Neural cell (in vitro differentiated cells): ENCODE measurements at regions not wholly inside any gene's neighbourhood (a gene's known extent, or its start where the extent isn't known, plus 50 kb on each side); places are given as distances from the start of the nearest gene placed in this dataset.

Experiments
- H2AFZ ChIP-seq: fragments of 200-600, 300-800 bp; sonication (generic), shearing (Covaris generic); 2 replicates; pipeline ENCODE4 v1.6.0; 2014; ENCODE audit warnings: low read depth, mild to moderate bottlenecking, antibody characterized with exemption, low read length, moderate library complexity
- H3F3A ChIP-seq: fragments of 200-600 bp; shearing (Covaris generic); 2 replicates; pipeline ENCODE4 v1.6.1; 2016; ENCODE audit warnings: mild to moderate bottlenecking, moderate library complexity, mixed read lengths, antibody characterized with exemption, low read length; ENCODE audit not compliant: insufficient read depth, poor library complexity, severe bottlenecking
- H3K27ac ChIP-seq: fragments of 200-600, 300-800 bp; sonication (generic), shearing (Covaris generic); 2 replicates; pipeline ENCODE4 v1.5.1; 2014; ENCODE audit warnings: mild to moderate bottlenecking, low read length, moderate library complexity
- H3K27me3 ChIP-seq: fragments of 300-800, 200-600 bp; sonication (generic), shearing (Covaris generic); 2 replicates; pipeline ENCODE4 v1.6.0; 2014; ENCODE audit warnings: mild to moderate bottlenecking, low read depth, low read length, moderate library complexity; ENCODE audit not compliant: insufficient read depth
- H3K36me3 ChIP-seq: fragments of 300-800, 200-600 bp; sonication (generic), shearing (Covaris generic); 2 replicates; pipeline ENCODE4 v1.5.1; 2014; ENCODE audit warnings: mild to moderate bottlenecking, antibody characterized with exemption, low read length, moderate library complexity; ENCODE audit not compliant: insufficient read depth
- H3K4me2 ChIP-seq: fragments of 300-800, 200-600 bp; sonication (generic), shearing (Covaris generic); 2 replicates; pipeline ENCODE4 v1.6.0; 2014; ENCODE audit warnings: mild to moderate bottlenecking, low read length
- H3K4me3 ChIP-seq: fragments of 300-800, 200-600 bp; sonication (generic), shearing (Covaris generic); 2 replicates; pipeline ENCODE4 v1.5.1; 2014; ENCODE audit warnings: mild to moderate bottlenecking, low read length, moderate library complexity
- H3K79me2 ChIP-seq: fragments of 200-600 bp; shearing (Covaris generic); replicated peaks from 2 replicates; pipeline ENCODE4 v1.6.0; 2014; ENCODE audit warnings: mild to moderate bottlenecking, low read length, moderate library complexity; ENCODE audit not compliant: insufficient read depth
- H3K9ac ChIP-seq: fragments of 300-800, 200-600 bp; sonication (generic), shearing (Covaris generic); 2 replicates; pipeline ENCODE4 v1.6.1; 2016; ENCODE audit warnings: mild to moderate bottlenecking, low read length, mixed read lengths
- H3K9me2 ChIP-seq: fragments of 200-600 bp; shearing (Covaris generic); 2 replicates; pipeline ENCODE4 v1.6.1; 2016; ENCODE audit warnings: mild to moderate bottlenecking, low read length, mixed read lengths; ENCODE audit not compliant: insufficient read depth
- H3K9me3 ChIP-seq: fragments of 200-600, 300-800 bp; sonication (generic), shearing (Covaris generic); 2 replicates; pipeline ENCODE4 v1.6.1; 2016; ENCODE audit warnings: mild to moderate bottlenecking, mixed run types, low read length, moderate library complexity, mixed read lengths
- H4K20me1 ChIP-seq: fragments of 200-600 bp; shearing (Covaris generic); 2 replicates; pipeline ENCODE4 v1.6.1; 2016; ENCODE audit warnings: mild to moderate bottlenecking, mixed run types; ENCODE audit not compliant: insufficient read depth
- EP300 ChIP-seq: fragments of 450-650 bp; conservative IDR thresholded peaks from 2 replicates; pipeline ENCODE4 v1.6.1; 2014; ENCODE audit warnings: antibody characterized with exemption, mild to moderate bottlenecking, moderate library complexity; ENCODE audit not compliant: poor library complexity, severe bottlenecking
- EZH2 ChIP-seq: fragments of 200-600, 300-800 bp; shearing (Covaris generic), sonication (generic); IDR thresholded peaks from 2 replicates; pipeline ENCODE4 v1.6.1; 2014; ENCODE audit warnings: antibody characterized with exemption, low read length, borderline replicate concordance, mild to moderate bottlenecking; ENCODE audit not compliant: insufficient read depth, poor library complexity, severe bottlenecking
- MXI1 ChIP-seq: fragments of 450-650 bp; conservative IDR thresholded peaks from 2 replicates; pipeline ENCODE4 v1.6.1; 2014; ENCODE audit warnings: antibody characterized with exemption, mild to moderate bottlenecking; ENCODE audit not compliant: poor library complexity, severe bottlenecking
- POLR2AphosphoS5 ChIP-seq: IDR thresholded peaks from 2 replicates; pipeline ENCODE4 v1.6.1; 2012
- RAD21 ChIP-seq: fragments of 450-650 bp; conservative IDR thresholded peaks from 2 replicates; pipeline ENCODE4 v1.6.1; 2014; ENCODE audit warnings: antibody characterized with exemption, mild to moderate bottlenecking, moderate library complexity
- REST ChIP-seq: IDR thresholded peaks from 2 replicates; pipeline ENCODE4 v1.6.1; 2012; ENCODE audit warnings: borderline replicate concordance
- SMC3 ChIP-seq: fragments of 450-650 bp; conservative IDR thresholded peaks from 2 replicates; pipeline ENCODE4 v1.6.1; 2014; ENCODE audit warnings: antibody characterized with exemption, mild to moderate bottlenecking, moderate library complexity; ENCODE audit not compliant: poor library complexity
- TAF1 ChIP-seq: IDR thresholded peaks from 2 replicates; pipeline ENCODE4 v1.6.1; 2012; ENCODE audit warnings: low read depth

GRCh38 chr6:114520976-114521375, 178.2 kb upstream of the HS3ST5 start:
- Histone ChIP-seq H3K79me2 (no peaks in the 10 kb centered on the region), H3K27ac (no peak overlapping the region)

GRCh38 chr6:114514170-114514569, 171.3 kb upstream of the HS3ST5 start:
- Histone ChIP-seq H3K27ac (no peak overlapping the region), H3K9me3 (no peaks in the 10 kb centered on the region), H3K79me2 (no peaks in the 10 kb centered on the region), H3K9me2 (no peaks in the 10 kb centered on the region), H3K9ac (no peak overlapping the region), H3K4me3 (no peak overlapping the region), H3K4me2 (no peak overlapping the region), H3K27me3 (no peaks in the 10 kb centered on the region), H4K20me1 (no peaks in the 10 kb centered on the region), H3K36me3 (no peaks in the 10 kb centered on the region), H2AFZ (no peak overlapping the region), H3F3A (no peaks in the 10 kb centered on the region)
- TF ChIP-seq TAF1 (no peak), REST (no peak), EP300 (no peak), RAD21 (no peak), MXI1 (no peak), EZH2 (no peak)

More at GRCh38 chr6:114520976-114521375, 178.2 kb upstream of the HS3ST5 start:
- TF ChIP-seq EZH2 = no peak
- no peak for TF ChIP-seq SMC3
- no peaks in the 10 kb centered on the region for H3K9me2 ChIP-seq
- H4K20me1 ChIP-seq = no peaks in the 10 kb centered on the region
- no peak overlapping the region for H2AFZ ChIP-seq
- no peaks in the 10 kb centered on the region for H3K36me3 ChIP-seq
- H3F3A ChIP-seq = no peaks in the 10 kb centered on the region
- no peak overlapping the region for H3K4me3 ChIP-seq
- no peaks in the 10 kb centered on the region for H3K9me3 ChIP-seq
- no peak overlapping the region for H3K9ac ChIP-seq
- H3K4me2 ChIP-seq = no peak overlapping the region
- H3K27me3 ChIP-seq = no peaks in the 10 kb centered on the region

- Histone ChIP-seq H3K9ac (no peak overlapping the region), H3K9me3 (no peaks in the 10 kb centered on the region), H2AFZ (no peak overlapping the region), H3K27ac (no peak overlapping the region), H3F3A (no peaks in the 10 kb centered on the region), H3K27me3 (no peaks in the 10 kb centered on the region), H3K4me2 (no peak overlapping the region), H3K4me3 (no peak overlapping the region), H3K79me2 (no peaks in the 10 kb centered on the region), H3K9me2 (no peaks in the 10 kb centered on the region), H4K20me1 (no peaks in the 10 kb centered on the region), H3K36me3 (no peaks in the 10 kb centered on the region)
- TF ChIP-seq EP300 (no peak), POLR2AphosphoS5 (no peak), MXI1 (no peak)
Observed at GRCh38 chr6:114471450-114471849, 128.6 kb upstream of the HS3ST5 start.
